ENCODE measurements at regions not wholly inside any gene's neighbourhood (a gene's known extent, or its start where the extent isn't known, plus 50 kb on each side); places are given as distances from the start of the nearest gene placed in this dataset.

DNA sequence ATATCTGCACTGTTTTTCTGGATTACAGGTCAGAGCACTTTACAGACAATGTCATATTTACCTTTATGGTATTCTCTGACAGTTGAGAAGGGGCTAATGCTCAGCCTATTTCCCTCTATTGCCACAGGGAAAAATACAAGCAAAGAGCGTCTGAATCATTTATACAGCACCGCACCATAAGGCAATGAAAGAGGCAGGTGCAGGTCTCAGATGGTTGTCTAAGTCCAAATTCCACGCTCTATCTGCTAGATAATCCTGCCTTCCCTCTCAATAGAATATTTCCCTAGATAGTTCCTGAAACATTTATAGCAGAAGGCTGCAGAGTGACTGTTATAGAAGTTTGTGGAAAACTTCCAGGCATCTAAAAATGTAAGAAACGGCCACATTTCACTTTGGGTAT lies 446.1 kb upstream of the CDH6 start:
- no peak overlapping the region for H3K27ac ChIP-seq
- no peak overlapping the region for H3K4me3 ChIP-seq
- no peaks in the 10 kb centered on the region for H3K4me1 Mint-ChIP-seq
- no peaks in the 10 kb centered on the region for H3K27me3 Mint-ChIP-seq (ENCODE audit: insufficient read depth, low read depth)
- no peaks in the 10 kb centered on the region for H3K27me3 ChIP-seq
- DNase-seq (ENCODE audit: low spot score): no peak
- no peak for TF ChIP-seq EZH2 (IDR thresholded peaks at IDR 0.05)
- no peaks in the 10 kb centered on the region for H3K36me3 ChIP-seq
- H3K36me3 Mint-ChIP-seq: no peaks in the 10 kb centered on the region
- H2AFZ ChIP-seq (replicated peaks): no peak overlapping the region
- H3K9ac ChIP-seq: no peak overlapping the region
- H4K20me1 ChIP-seq (ENCODE audit: low read depth): no peaks in the 10 kb centered on the region
- no peaks in the 10 kb centered on the region for H3K4me1 ChIP-seq
- peaks cover 1% of the 10 kb centered on the region for H3K9me3 Mint-ChIP-seq
- H3F3A ChIP-seq (ENCODE audit: low read depth): no peaks in the 10 kb centered on the region
- no peaks in the 10 kb centered on the region for H3K9me3 ChIP-seq (ENCODE audit: low read depth)
- H3K79me2 ChIP-seq (ENCODE audit: low read depth): no peaks in the 10 kb centered on the region
- no peak overlapping the region for H3K4me3 Mint-ChIP-seq
- no peak overlapping the region for H3K27ac Mint-ChIP-seq
- H3K4me2 ChIP-seq: no peak overlapping the region

DNA sequence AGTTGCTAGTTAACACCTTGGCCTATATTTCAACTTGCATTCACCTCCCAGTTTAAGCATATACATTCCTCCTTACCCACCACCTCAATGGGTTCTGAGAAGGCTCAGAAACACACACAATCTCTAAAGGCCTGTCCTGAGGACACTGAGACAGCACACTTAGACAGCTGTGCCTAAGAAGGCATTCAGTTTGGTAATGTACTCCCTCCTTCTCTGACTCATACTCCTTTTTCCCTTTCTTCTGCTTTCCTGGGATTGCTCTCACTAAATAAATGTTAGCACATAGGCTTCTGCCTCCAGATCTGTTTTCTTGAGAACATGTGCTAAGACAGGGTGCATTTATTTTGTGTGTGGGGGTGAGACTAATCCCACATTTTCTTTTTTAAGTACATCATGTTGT lies 456.8 kb upstream of the CDH6 start:
- no peak overlapping the region for H2AFZ ChIP-seq (replicated peaks)
- Mint-ChIP-seq H3K27me3 (ENCODE audit: insufficient read depth, low read depth) (no peaks in the 10 kb centered on the region), H3K27ac (no peak overlapping the region), H3K4me1 (peaks cover 5% of the 10 kb centered on the region), H3K9me3 (no peaks in the 10 kb centered on the region), H3K4me3 (no peak overlapping the region), H3K36me3 (no peaks in the 10 kb centered on the region)
- no peaks in the 10 kb centered on the region for H3K79me2 ChIP-seq (ENCODE audit: low read depth)
- H3K9ac ChIP-seq: no peak overlapping the region
- H3K27ac ChIP-seq: no peak overlapping the region
- H3K4me1 ChIP-seq: no peaks in the 10 kb centered on the region
- no peaks in the 10 kb centered on the region for H3K9me3 ChIP-seq (ENCODE audit: low read depth)
- H4K20me1 ChIP-seq (ENCODE audit: low read depth): no peaks in the 10 kb centered on the region
- no peak overlapping the region for H3K4me3 ChIP-seq
- no peak overlapping the region for H3K4me2 ChIP-seq
- no peaks in the 10 kb centered on the region for H3K27me3 ChIP-seq
- H3F3A ChIP-seq (ENCODE audit: low read depth): no peaks in the 10 kb centered on the region
- no peaks in the 10 kb centered on the region for H3K36me3 ChIP-seq
- no peak for DNase-seq (ENCODE audit: low spot score)
- TF ChIP-seq EZH2 (IDR thresholded peaks at IDR 0.05) (no peak), EZH2phosphoT487 (IDR thresholded peaks at IDR 0.05) (no peak)
- TF ChIP-seq, protein P1, sequence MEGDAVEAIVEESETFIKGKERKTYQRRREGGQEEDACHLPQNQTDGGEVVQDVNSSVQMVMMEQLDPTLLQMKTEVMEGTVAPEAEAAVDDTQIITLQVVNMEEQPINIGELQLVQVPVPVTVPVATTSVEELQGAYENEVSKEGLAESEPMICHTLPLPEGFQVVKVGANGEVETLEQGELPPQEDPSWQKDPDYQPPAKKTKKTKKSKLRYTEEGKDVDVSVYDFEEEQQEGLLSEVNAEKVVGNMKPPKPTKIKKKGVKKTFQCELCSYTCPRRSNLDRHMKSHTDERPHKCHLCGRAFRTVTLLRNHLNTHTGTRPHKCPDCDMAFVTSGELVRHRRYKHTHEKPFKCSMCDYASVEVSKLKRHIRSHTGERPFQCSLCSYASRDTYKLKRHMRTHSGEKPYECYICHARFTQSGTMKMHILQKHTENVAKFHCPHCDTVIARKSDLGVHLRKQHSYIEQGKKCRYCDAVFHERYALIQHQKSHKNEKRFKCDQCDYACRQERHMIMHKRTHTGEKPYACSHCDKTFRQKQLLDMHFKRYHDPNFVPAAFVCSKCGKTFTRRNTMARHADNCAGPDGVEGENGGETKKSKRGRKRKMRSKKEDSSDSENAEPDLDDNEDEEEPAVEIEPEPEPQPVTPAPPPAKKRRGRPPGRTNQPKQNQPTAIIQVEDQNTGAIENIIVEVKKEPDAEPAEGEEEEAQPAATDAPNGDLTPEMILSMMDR (IDR thresholded peaks at IDR 0.05): no peak

DNA sequence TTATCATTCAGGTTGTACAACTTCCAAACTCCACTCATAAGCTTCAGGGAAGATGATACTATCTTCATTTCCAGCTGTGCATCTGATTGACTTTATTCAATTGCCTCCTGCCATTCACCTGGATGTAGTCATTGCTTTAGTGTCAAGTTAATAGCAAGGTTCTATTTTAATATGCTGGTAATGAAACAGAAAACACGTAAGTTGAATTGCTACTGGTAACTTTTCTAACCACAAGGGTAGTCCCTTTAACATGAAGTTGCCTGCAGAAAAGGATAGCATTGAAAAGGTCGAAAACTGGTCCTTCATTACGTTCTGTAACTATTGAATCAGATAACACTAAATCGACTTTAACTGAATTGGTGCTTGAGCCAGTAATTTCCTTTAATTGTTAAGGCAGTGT lies 459.4 kb upstream of the CDH6 start:
- H3K9ac ChIP-seq: no peak overlapping the region
- H3K27ac ChIP-seq: no peak overlapping the region
- H3K27me3 ChIP-seq: no peaks in the 10 kb centered on the region
- no peaks in the 10 kb centered on the region for H4K20me1 ChIP-seq (ENCODE audit: low read depth)
- no peak overlapping the region for H2AFZ ChIP-seq (replicated peaks)
- H3K4me3 Mint-ChIP-seq: no peak overlapping the region
- H3K27me3 Mint-ChIP-seq (ENCODE audit: insufficient read depth, low read depth): no peaks in the 10 kb centered on the region
- H3K27ac Mint-ChIP-seq: no peak overlapping the region
- no peaks in the 10 kb centered on the region for H3K79me2 ChIP-seq (ENCODE audit: low read depth)
- no peak for DNase-seq (ENCODE audit: low spot score)
- H3K9me3 Mint-ChIP-seq: peaks cover 6% of the 10 kb centered on the region
- no peaks in the 10 kb centered on the region for H3F3A ChIP-seq (ENCODE audit: low read depth)
- H3K36me3 Mint-ChIP-seq: no peaks in the 10 kb centered on the region
- no peak overlapping the region for H3K4me3 ChIP-seq
- H3K4me1 ChIP-seq: no peaks in the 10 kb centered on the region
- no peaks in the 10 kb centered on the region for H3K36me3 ChIP-seq
- H3K9me3 ChIP-seq (ENCODE audit: low read depth): no peaks in the 10 kb centered on the region
- TF ChIP-seq EZH2phosphoT487 (IDR thresholded peaks at IDR 0.05): no peak
- TF ChIP-seq, protein P1 (IDR thresholded peaks at IDR 0.05): no peak
- TF ChIP-seq EZH2 (IDR thresholded peaks at IDR 0.05): no peak
- H3K4me2 ChIP-seq: no peak overlapping the region
- peaks cover 5% of the 10 kb centered on the region for H3K4me1 Mint-ChIP-seq

DNA sequence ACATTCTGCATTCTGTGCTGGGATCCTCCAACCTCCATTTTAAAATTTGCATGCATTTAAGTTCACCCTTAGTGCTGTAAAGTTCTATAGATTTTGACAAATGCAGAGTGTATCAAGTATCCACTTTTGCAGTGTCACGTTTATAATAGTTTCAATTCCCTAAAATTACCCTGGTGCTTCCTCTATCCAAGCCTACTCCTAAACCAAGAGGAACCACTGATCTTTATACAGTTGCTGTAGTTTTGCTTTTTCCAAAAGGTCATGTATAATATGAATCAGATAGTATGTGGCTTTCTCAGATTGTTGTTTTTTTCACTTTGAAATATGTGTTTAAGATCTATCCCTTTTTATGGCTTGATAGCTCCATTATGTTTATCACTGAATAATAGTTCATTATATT lies 468.4 kb upstream of the CDH6 start:
- H3K4me2 ChIP-seq: no peak overlapping the region
- no peaks in the 10 kb centered on the region for H3K36me3 ChIP-seq
- peaks cover 2% of the 10 kb centered on the region for H3K9me3 Mint-ChIP-seq
- H3K4me3 Mint-ChIP-seq: no peak overlapping the region
- no peaks in the 10 kb centered on the region for H3F3A ChIP-seq (ENCODE audit: low read depth)
- H3K27ac Mint-ChIP-seq: no peak overlapping the region
- H3K4me1 ChIP-seq: no peaks in the 10 kb centered on the region
- H3K27me3 Mint-ChIP-seq (ENCODE audit: insufficient read depth, low read depth): no peaks in the 10 kb centered on the region
- no peaks in the 10 kb centered on the region for H3K9me3 ChIP-seq (ENCODE audit: low read depth)
- no peak overlapping the region for H3K9ac ChIP-seq
- H3K27ac ChIP-seq: no peak overlapping the region
- H3K36me3 Mint-ChIP-seq: no peaks in the 10 kb centered on the region
- no peak for DNase-seq (ENCODE audit: low spot score)
- H3K4me3 ChIP-seq: no peak overlapping the region
- no peaks in the 10 kb centered on the region for H4K20me1 ChIP-seq (ENCODE audit: low read depth)
- no peaks in the 10 kb centered on the region for H3K79me2 ChIP-seq (ENCODE audit: low read depth)
- H3K27me3 ChIP-seq: no peaks in the 10 kb centered on the region
- TF ChIP-seq EZH2 (IDR thresholded peaks at IDR 0.05) (no peak), EZH2phosphoT487 (IDR thresholded peaks at IDR 0.05) (no peak)
- TF ChIP-seq, protein P1 (IDR thresholded peaks at IDR 0.05): no peak
- no peak overlapping the region for H2AFZ ChIP-seq (replicated peaks)
- peaks cover 6% of the 10 kb centered on the region for H3K4me1 Mint-ChIP-seq
